HEK293T (cell line): ENCODE measurements at regions not wholly inside any gene's neighbourhood (a gene's known extent, or its start where the extent isn't known, plus 50 kb on each side); places are given as distances from the start of the nearest gene placed in this dataset.

ENCODE experiments used
- ARNT ChIP-seq: fragments of 450-650 bp; IDR thresholded peaks from 2 replicates; pipeline ENCODE4 v1.6.1; 2017; ENCODE audit warnings: mild to moderate bottlenecking
- BHLHE40 ChIP-seq: fragments of 450-650 bp; IDR thresholded peaks from 2 replicates; pipeline ENCODE4 v1.6.1; 2016; ENCODE audit warnings: mild to moderate bottlenecking, moderate library complexity, borderline replicate concordance
- CTBP1 ChIP-seq: fragments of 450-650 bp; IDR thresholded peaks from 2 replicates; pipeline ENCODE4 v1.6.1; 2016; ENCODE audit warnings: borderline replicate concordance
- FOXK2 ChIP-seq: fragments of 450-650 bp; IDR thresholded peaks from 2 replicates; pipeline ENCODE4 v1.6.1; 2016; ENCODE audit warnings: mild to moderate bottlenecking
- FOXM1 ChIP-seq: fragments of 450-650 bp; IDR thresholded peaks from 2 replicates; pipeline ENCODE4 v1.6.1; 2017; ENCODE audit warnings: mild to moderate bottlenecking, borderline replicate concordance
- HDGF ChIP-seq: fragments of 450-650 bp; IDR thresholded peaks from 2 replicates; pipeline ENCODE4 v1.6.1; 2017; ENCODE audit warnings: antibody characterized with exemption, borderline replicate concordance
- NFRKB ChIP-seq: fragments of 450-650 bp; IDR thresholded peaks from 2 replicates; pipeline ENCODE4 v1.6.1; 2016; ENCODE audit warnings: mild to moderate bottlenecking, moderate library complexity
- SP1 ChIP-seq: fragments of 450-650 bp; IDR thresholded peaks from 2 replicates; pipeline ENCODE4 v1.6.1; 2017
- SUZ12 ChIP-seq: fragments of 450-650 bp; IDR thresholded peaks from 2 replicates; pipeline ENCODE4 v1.6.1; 2016; ENCODE audit warnings: mild to moderate bottlenecking
- TF ChIP-seq, protein P1 (sequence below): fragments of 450-650 bp; IDR thresholded peaks from 2 replicates; pipeline ENCODE4 v1.6.1; 2016

DNA sequence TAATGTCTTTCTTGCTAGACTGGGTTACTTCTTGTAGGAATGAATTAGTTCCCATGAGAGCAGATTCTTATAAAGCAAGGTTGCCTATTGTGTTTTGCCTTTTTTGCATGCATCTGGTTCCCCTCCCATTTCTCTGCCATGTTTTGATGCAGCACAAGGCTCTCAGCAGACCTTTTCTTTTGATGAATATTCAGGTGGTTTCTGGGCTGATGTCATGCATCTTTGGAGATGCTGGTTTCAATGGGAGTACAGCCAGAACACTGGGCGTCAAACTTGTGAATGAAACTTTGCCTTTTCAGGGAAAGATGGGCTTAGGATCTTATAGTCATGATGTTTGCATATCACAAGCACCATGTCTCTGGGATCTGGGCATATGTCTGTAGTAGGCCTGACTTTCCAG, 111.7 kb upstream of the CCL2 start:
- TF ChIP-seq NFRKB: no peak
- TF ChIP-seq FOXM1: no peak
- TF ChIP-seq SP1: no peak
- TF ChIP-seq ARNT: no peak
- no peak for TF ChIP-seq BHLHE40
- TF ChIP-seq FOXK2: no peak
- no peak for TF ChIP-seq CTBP1
- TF ChIP-seq SUZ12: no peak
- TF ChIP-seq, protein P1, sequence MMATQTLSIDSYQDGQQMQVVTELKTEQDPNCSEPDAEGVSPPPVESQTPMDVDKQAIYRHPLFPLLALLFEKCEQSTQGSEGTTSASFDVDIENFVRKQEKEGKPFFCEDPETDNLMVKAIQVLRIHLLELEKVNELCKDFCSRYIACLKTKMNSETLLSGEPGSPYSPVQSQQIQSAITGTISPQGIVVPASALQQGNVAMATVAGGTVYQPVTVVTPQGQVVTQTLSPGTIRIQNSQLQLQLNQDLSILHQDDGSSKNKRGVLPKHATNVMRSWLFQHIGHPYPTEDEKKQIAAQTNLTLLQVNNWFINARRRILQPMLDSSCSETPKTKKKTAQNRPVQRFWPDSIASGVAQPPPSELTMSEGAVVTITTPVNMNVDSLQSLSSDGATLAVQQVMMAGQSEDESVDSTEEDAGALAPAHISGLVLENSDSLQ: no peak
- TF ChIP-seq HDGF: no peak
